Activated naive CD4-positive, alpha-beta T cell treated with anti-CD3 and anti-CD28 coated beads for 36 hours (primary cell): ENCODE measurements at regions not wholly inside any gene's neighbourhood (a gene's known extent, or its start where the extent isn't known, plus 50 kb on each side); places are given as distances from the start of the nearest gene placed in this dataset.

Source experiments
- CTCF ChIA-PET: fragments of 350-600 bp; sonication (Branson Sonifier 250); formaldehyde crosslinking; loops from one replicate; lab custom pipeline; 2021; ENCODE audit warnings: antibody characterized with exemption; lab: Charles Lee
- DNase-seq: peaks from one replicate; pipeline ENCODE4 v3.0.0-alpha.2; 2020
- H3K27ac Mint-ChIP-seq: one replicate; pipeline ENCODE4 v1.8.0; 2021; ENCODE audit warnings: mild to moderate bottlenecking, mixed read lengths
- H3K27me3 Mint-ChIP-seq: one replicate; pipeline ENCODE4 v1.8.0; 2021; ENCODE audit warnings: low read depth, mixed read lengths
- H3K36me3 Mint-ChIP-seq: one replicate; pipeline ENCODE4 v1.8.0; 2021; ENCODE audit warnings: low read depth, mixed read lengths
- H3K4me1 Mint-ChIP-seq: one replicate; pipeline ENCODE4 v1.8.0; 2021; ENCODE audit warnings: low read depth, mixed read lengths
- H3K4me3 Mint-ChIP-seq: one replicate; pipeline ENCODE4 v1.8.0; 2021; ENCODE audit warnings: mild to moderate bottlenecking, moderate library complexity, mixed read lengths
- H3K9me3 Mint-ChIP-seq: one replicate; pipeline ENCODE4 v1.8.0; 2021; ENCODE audit warnings: mixed read lengths
- intact Hi-C: fragments of 100-400 bp; cut with micrococcal nuclease; formaldehyde crosslinking; loops from one replicate; pipeline ENCODE4 v1.15.1; 2023

GRCh38 chr3:73874606-73875369 lies 250.0 kb upstream of the PDZRN3 start:
- CTCF ChIA-PET, result no interaction called here
- Mint-ChIP-seq H3K4me3 (no peak overlapping the region), H3K27me3 (no peaks in the 10 kb centered on the region), H3K9me3 (peaks cover 11% of the 10 kb centered on the region), H3K4me1 (no peaks in the 10 kb centered on the region), H3K36me3 (no peaks in the 10 kb centered on the region), H3K27ac (no peak overlapping the region)
- intact Hi-C loops, result no loop called here
- no peak for DNase-seq

DNA sequence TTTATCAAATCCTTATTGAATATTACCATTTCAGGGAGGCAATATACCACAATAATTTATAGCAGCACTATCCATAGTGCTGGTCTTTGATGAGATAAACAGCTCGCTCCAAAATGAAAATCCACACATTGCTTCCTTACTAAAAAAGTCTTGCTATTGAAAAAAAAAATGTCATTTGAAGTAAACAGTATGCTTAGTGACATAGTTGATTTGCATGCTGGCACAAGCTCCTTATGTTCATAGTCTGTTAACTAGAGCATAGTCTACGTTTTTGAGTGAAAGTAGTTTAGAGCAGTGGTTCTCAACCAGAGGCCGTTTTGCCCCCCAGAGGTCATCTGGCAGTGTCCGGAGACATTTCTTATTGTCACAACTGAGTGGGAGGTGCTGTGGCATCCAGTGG lies 249.4 kb upstream of the PDZRN3 start:
- H3K27ac Mint-ChIP-seq, result no peak overlapping the region
- H3K4me3 Mint-ChIP-seq, result no peak overlapping the region
- H3K9me3 Mint-ChIP-seq, result peaks cover 12% of the 10 kb centered on the region
- no peaks in the 10 kb centered on the region for H3K4me1 Mint-ChIP-seq
- H3K36me3 Mint-ChIP-seq, result no peaks in the 10 kb centered on the region
- H3K27me3 Mint-ChIP-seq, result no peaks in the 10 kb centered on the region
- intact Hi-C loops, result no loop called here
- CTCF ChIA-PET, result no interaction called here
- no peak for DNase-seq

DNA sequence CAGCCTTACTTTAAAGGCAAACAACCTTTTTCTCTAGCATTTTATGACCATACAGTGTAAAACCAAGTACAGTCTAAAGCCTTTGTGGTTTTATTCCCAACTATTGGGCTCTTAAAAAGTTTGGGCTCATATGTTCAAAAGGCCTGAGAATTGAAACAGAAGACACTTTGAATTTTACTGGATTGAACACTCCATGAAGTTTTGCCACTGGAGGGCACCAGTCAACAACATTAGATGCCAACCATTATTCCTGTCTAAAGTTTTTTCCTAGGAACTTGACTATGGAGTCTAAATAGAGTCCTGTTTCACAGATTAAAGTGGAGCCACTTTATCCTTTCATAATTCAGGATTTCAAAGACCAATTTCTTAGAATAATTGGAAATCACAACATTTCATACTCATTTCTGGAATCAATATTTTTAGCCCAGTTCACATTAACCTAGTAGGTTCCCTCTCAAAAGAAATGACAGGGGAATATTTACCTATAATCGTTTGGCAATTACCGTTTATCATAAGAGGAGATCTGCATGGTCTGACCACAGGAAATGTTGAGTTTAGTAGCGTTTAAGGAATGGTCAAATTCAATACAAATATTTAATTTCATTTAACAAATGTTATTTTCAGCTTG lies 244.1 kb upstream of the PDZRN3 start:
- Mint-ChIP-seq H3K27me3 (no peaks in the 10 kb centered on the region), H3K36me3 (no peaks in the 10 kb centered on the region), H3K4me1 (no peaks in the 10 kb centered on the region), H3K9me3 (peaks cover 12% of the 10 kb centered on the region), H3K4me3 (no peak overlapping the region), H3K27ac (no peak overlapping the region)
- peak; percentile 5 for DNase-seq
- intact Hi-C loops, result loop anchor here (2.0 kb wide), 1 partner anchor 1302 kb away; no protein-coding TSS in a partner anchor
- CTCF ChIA-PET, result no interaction called here

- Mint-ChIP-seq H3K4me1 (no peaks in the 10 kb centered on the region), H3K27me3 (no peaks in the 10 kb centered on the region), H3K9me3 (peaks cover 12% of the 10 kb centered on the region), H3K36me3 (no peaks in the 10 kb centered on the region), H3K4me3 (no peak overlapping the region), H3K27ac (no peak overlapping the region)
- intact Hi-C loops, result no loop called here
- CTCF ChIA-PET, result no interaction called here
- no peak for DNase-seq
Observed at GRCh38 chr3:73867524-73867923, 242.8 kb upstream of the PDZRN3 start.

DNA sequence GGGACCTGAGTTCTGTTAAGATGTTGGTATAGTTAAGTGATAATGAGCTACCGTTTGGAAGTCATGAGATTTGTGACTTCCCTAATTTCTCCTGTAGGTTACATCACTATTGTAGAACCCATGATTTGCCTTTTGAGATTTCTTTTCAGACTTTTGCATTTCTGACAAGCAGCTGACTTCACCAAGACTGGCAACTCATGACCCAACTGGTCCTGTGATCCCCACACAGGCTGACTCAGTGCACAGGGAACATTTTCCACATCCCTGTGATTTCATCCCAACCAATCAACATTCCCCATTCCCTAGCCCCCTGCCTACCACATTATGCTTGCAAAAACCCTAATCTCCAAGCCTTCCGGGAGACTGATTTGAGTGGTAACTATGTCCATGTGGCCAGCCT lies 242.1 kb upstream of the PDZRN3 start:
- DNase-seq, result no peak
- H3K27ac Mint-ChIP-seq, result no peak overlapping the region
- no peaks in the 10 kb centered on the region for H3K27me3 Mint-ChIP-seq
- intact Hi-C loops, result no loop called here
- H3K4me3 Mint-ChIP-seq, result no peak overlapping the region
- peaks cover 12% of the 10 kb centered on the region for H3K9me3 Mint-ChIP-seq
- CTCF ChIA-PET, result no interaction called here
- no peaks in the 10 kb centered on the region for H3K4me1 Mint-ChIP-seq
- no peaks in the 10 kb centered on the region for H3K36me3 Mint-ChIP-seq

GRCh38 chr3:73863546-73864079 lies 238.9 kb upstream of the PDZRN3 start:
- Mint-ChIP-seq H3K27me3 (no peaks in the 10 kb centered on the region), H3K36me3 (no peaks in the 10 kb centered on the region), H3K4me3 (no peak overlapping the region), H3K27ac (no peak overlapping the region), H3K9me3 (peaks cover 2% of the 10 kb centered on the region), H3K4me1 (no peaks in the 10 kb centered on the region)
- DNase-seq, result no peak
- CTCF ChIA-PET, result no interaction called here
- intact Hi-C loops, result no loop called here

GRCh38 chr3:73855813-73856212 lies 231.1 kb upstream of the PDZRN3 start:
- Mint-ChIP-seq H3K4me1 (no peaks in the 10 kb centered on the region), H3K4me3 (no peak overlapping the region), H3K27ac (no peak overlapping the region), H3K36me3 (no peaks in the 10 kb centered on the region), H3K9me3 (peaks cover 4% of the 10 kb centered on the region), H3K27me3 (no peaks in the 10 kb centered on the region)
- CTCF ChIA-PET, result no interaction called here
- no peak for DNase-seq
- intact Hi-C loops, result no loop called here

- Mint-ChIP-seq H3K27me3 (no peaks in the 10 kb centered on the region), H3K27ac (no peak overlapping the region), H3K4me1 (no peaks in the 10 kb centered on the region), H3K9me3 (peaks cover 5% of the 10 kb centered on the region), H3K4me3 (no peak overlapping the region), H3K36me3 (no peaks in the 10 kb centered on the region)
- no peak for DNase-seq
- intact Hi-C loops, result loop anchor here (1.0 kb wide), 1 partner anchor 340 kb away; no protein-coding TSS in a partner anchor
- CTCF ChIA-PET, result interaction anchor here (1.0 kb wide), 1 partner anchor 9 kb away, joined by 3 read pairs; no protein-coding TSS in a partner anchor
Observed at GRCh38 chr3:73848173-73848906, 223.6 kb upstream of the PDZRN3 start.

GRCh38 chr3:73846951-73847350 lies 222.2 kb upstream of the PDZRN3 start:
- no peaks in the 10 kb centered on the region for H3K36me3 Mint-ChIP-seq
- CTCF ChIA-PET, result interaction anchor here (0.7 kb wide), 1 partner anchor 913 kb away, joined by 4 read pairs; no protein-coding TSS in a partner anchor
- no peak overlapping the region for H3K4me3 Mint-ChIP-seq
- intact Hi-C loops, result no loop called here
- no peaks in the 10 kb centered on the region for H3K27me3 Mint-ChIP-seq
- H3K27ac Mint-ChIP-seq, result no peak overlapping the region
- no peak for DNase-seq
- H3K4me1 Mint-ChIP-seq, result no peaks in the 10 kb centered on the region
- peaks cover 8% of the 10 kb centered on the region for H3K9me3 Mint-ChIP-seq

DNA sequence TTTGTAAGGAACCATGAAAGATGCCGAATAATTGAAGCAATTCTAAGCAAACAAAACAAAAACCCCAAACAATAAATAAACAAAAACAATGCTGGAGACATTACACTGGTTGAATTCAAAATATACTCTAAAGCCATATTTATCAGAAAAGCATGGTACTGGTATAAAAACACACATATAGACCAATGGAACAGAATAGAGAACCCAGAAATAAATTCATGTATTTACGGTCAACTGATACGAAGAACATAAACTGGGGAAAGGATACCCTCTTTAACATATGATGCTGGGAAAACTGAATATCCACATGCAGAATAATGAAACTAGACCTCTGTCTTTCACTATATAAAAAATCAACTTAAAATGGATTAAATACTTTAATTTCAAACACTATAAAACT lies 214.3 kb upstream of the PDZRN3 start:
- H3K4me1 Mint-ChIP-seq, result no peaks in the 10 kb centered on the region
- DNase-seq, result no peak
- peaks cover 29% of the 10 kb centered on the region for H3K9me3 Mint-ChIP-seq
- no peaks in the 10 kb centered on the region for H3K36me3 Mint-ChIP-seq
- no peak overlapping the region for H3K27ac Mint-ChIP-seq
- no peak overlapping the region for H3K4me3 Mint-ChIP-seq
- CTCF ChIA-PET, result interaction anchor here (1.2 kb wide), 1 partner anchor 10 kb away, joined by 3 read pairs; no protein-coding TSS in a partner anchor
- intact Hi-C loops, result no loop called here
- no peaks in the 10 kb centered on the region for H3K27me3 Mint-ChIP-seq

DNA sequence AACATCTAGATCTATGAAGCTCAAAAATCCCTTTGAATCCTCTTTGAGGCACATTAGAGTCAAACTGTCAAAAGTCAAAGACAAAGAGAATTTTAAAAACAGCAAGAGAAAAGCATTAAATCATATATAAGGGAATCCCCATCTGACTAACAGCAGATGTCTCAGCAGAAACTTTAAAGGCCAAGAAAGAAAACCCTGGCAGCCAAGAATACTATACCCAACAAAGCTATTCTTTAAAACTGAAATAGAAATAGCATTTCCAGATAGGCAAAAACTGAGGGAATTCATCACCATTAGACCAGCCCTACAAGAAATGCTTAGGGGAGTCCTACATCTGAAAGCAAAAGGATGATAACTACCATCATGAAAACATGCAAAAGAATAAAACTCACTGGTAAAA lies 211.2 kb upstream of the PDZRN3 start:
- H3K4me3 Mint-ChIP-seq, result no peak overlapping the region
- intact Hi-C loops, result no loop called here
- no peaks in the 10 kb centered on the region for H3K27me3 Mint-ChIP-seq
- no peaks in the 10 kb centered on the region for H3K36me3 Mint-ChIP-seq
- H3K9me3 Mint-ChIP-seq, result peaks cover 23% of the 10 kb centered on the region
- DNase-seq, result no peak
- no peaks in the 10 kb centered on the region for H3K4me1 Mint-ChIP-seq
- H3K27ac Mint-ChIP-seq, result no peak overlapping the region
- CTCF ChIA-PET, result no interaction called here

DNA sequence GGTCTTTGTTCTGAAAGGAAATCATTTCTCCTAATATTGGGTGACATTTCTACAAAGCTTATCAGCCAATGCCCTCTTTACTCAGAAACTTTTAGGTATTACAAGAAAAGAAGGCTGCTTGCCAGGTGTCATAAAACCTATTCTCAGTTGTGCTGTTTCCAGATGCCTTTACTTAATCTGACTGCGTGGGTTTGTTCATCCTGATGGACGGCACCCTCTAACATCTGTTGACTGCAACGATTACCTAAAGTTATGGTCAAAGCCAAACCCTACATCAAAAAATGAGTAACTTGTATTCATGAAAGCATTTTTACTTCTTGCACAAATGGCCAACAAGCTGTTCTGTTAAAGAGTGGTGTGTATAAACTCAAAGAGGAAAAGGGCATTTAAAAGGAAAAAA lies 207.7 kb upstream of the PDZRN3 start:
- CTCF ChIA-PET, result no interaction called here
- intact Hi-C loops, result no loop called here
- no peak for DNase-seq
- Mint-ChIP-seq H3K27ac (no peak overlapping the region), H3K27me3 (no peaks in the 10 kb centered on the region), H3K9me3 (peaks cover 15% of the 10 kb centered on the region), H3K36me3 (no peaks in the 10 kb centered on the region), H3K4me3 (no peak overlapping the region), H3K4me1 (no peaks in the 10 kb centered on the region)
